ENCODE measurements at regions not wholly inside any gene's neighbourhood (a gene's known extent, or its start where the extent isn't known, plus 50 kb on each side); places are given as distances from the start of the nearest gene placed in this dataset.

- Histone ChIP-seq H3K4me1 (ENCODE audit: control insufficient read depth in 2 of 2, insufficient read depth in 2 of 2, low read length in 2 of 2) (no peaks in the 10 kb centered on the region), H3K36me3 (replicated peaks in 1 of 2; ENCODE audit: control extremely low read depth in 1 of 2, control insufficient read depth in 1 of 2, extremely low read depth in 1 of 2, insufficient read depth in 2 of 2, low read length in 1 of 2) (no peaks in the 10 kb centered on the region), H4K20me1 (ENCODE audit: control insufficient read depth, insufficient read depth, low read length, poor library complexity, severe bottlenecking) (no peaks in the 10 kb centered on the region), H2AFZ (ENCODE audit: insufficient read depth, low read depth, low read length, poor library complexity, severe bottlenecking) (no peak overlapping the region), H3K9ac (ENCODE audit: low read length) (no peak overlapping the region), H3K4me3 (ENCODE audit: control extremely low read depth in 1 of 5, extremely low read depth in 1 of 5, insufficient read depth in 1 of 5, low read depth in 2 of 5, low read length in 4 of 5) (no peak overlapping the region), H3K27me3 (replicated peaks in 1 of 4; ENCODE audit: control extremely low read depth in 1 of 4, control insufficient read depth in 3 of 4, insufficient read depth in 4 of 4, low read length in 3 of 4) (peaks cover 0 to 3% (median 0%) of the 10 kb centered on the region in 4 experiments), H3K4me2 (replicated peaks; ENCODE audit: low read depth, low read length, poor library complexity, severe bottlenecking) (no peak overlapping the region), H3K9me3 (ENCODE audit: control extremely low read depth in 1 of 3, control insufficient read depth in 2 of 3, insufficient read depth in 1 of 3, low read length in 2 of 3) (no peaks in the 10 kb centered on the region), H3K79me2 (ENCODE audit: control insufficient read depth, insufficient read depth, low read length) (no peaks in the 10 kb centered on the region), H3K27ac (ENCODE audit: low read length in 2 of 2) (no peak overlapping the region)
- H3K27ac Mint-ChIP-seq = no peak overlapping the region
- DNase-seq (no peak), ATAC-seq (ENCODE audit: low read depth) (no peak)
- 29% methylated on average over 1 of the region's 4 CpGs for WGBS (ENCODE audit: insufficient coverage)
- no peak for TF ChIP-seq CTCF (IDR thresholded peaks at IDR 0.05)
- TF ChIP-seq EZH2 (IDR thresholded peaks at IDR 0.05; ENCODE audit: borderline replicate concordance, insufficient read depth, low read depth, low read length, poor library complexity, severe bottlenecking) = no peak
- no peaks in the 10 kb centered on the region for H3K9me3 Mint-ChIP-seq (ENCODE audit: insufficient read depth)
- peaks cover 7% of the 10 kb centered on the region for H3K4me1 Mint-ChIP-seq
- intact Hi-C loops (cut with micrococcal nuclease) = no loop called here
- CTCF ChIA-PET = no interaction called here
- POLR2A ChIA-PET = no interaction called here
- H3K27me3 Mint-ChIP-seq = peaks cover 7% of the 10 kb centered on the region
- H3K4me3 Mint-ChIP-seq = no peak overlapping the region
These were observed 75.5 kb upstream of the CPM start for GRCh38 chr12:69008520-69008919.

GRCh38 chr12:69014047-69014446 is 81.1 kb upstream of the CPM start:
- Mint-ChIP-seq H3K27me3 (peaks cover 3% of the 10 kb centered on the region), H3K27ac (no peak overlapping the region), H3K9me3 (ENCODE audit: insufficient read depth) (no peaks in the 10 kb centered on the region), H3K4me1 (no peaks in the 10 kb centered on the region), H3K4me3 (no peak overlapping the region)
- Histone ChIP-seq H2AFZ (ENCODE audit: insufficient read depth, low read depth, low read length, poor library complexity, severe bottlenecking) (no peak overlapping the region), H3K4me2 (replicated peaks; ENCODE audit: low read depth, low read length, poor library complexity, severe bottlenecking) (no peak overlapping the region), H3K4me1 (ENCODE audit: control insufficient read depth in 2 of 2, insufficient read depth in 2 of 2, low read length in 2 of 2) (no peaks in the 10 kb centered on the region), H3K36me3 (replicated peaks in 1 of 2; ENCODE audit: control extremely low read depth in 1 of 2, control insufficient read depth in 1 of 2, extremely low read depth in 1 of 2, insufficient read depth in 2 of 2, low read length in 1 of 2) (no peaks in the 10 kb centered on the region), H3K4me3 (ENCODE audit: control extremely low read depth in 1 of 5, extremely low read depth in 1 of 5, insufficient read depth in 1 of 5, low read depth in 2 of 5, low read length in 4 of 5) (no peak overlapping the region), H4K20me1 (ENCODE audit: control insufficient read depth, insufficient read depth, low read length, poor library complexity, severe bottlenecking) (no peaks in the 10 kb centered on the region), H3K27me3 (replicated peaks in 1 of 4; ENCODE audit: control extremely low read depth in 1 of 4, control insufficient read depth in 3 of 4, insufficient read depth in 4 of 4, low read length in 3 of 4) (no peaks in the 10 kb centered on the region), H3K9ac (ENCODE audit: low read length) (no peak overlapping the region), H3K27ac (ENCODE audit: low read length in 2 of 2) (no peak overlapping the region), H3K79me2 (ENCODE audit: control insufficient read depth, insufficient read depth, low read length) (no peaks in the 10 kb centered on the region), H3K9me3 (ENCODE audit: control extremely low read depth in 1 of 3, control insufficient read depth in 2 of 3, insufficient read depth in 1 of 3, low read length in 2 of 3) (no peaks in the 10 kb centered on the region)
- intact Hi-C loops (cut with micrococcal nuclease) = no loop called here
- ATAC-seq (ENCODE audit: low read depth) = no peak
- no peak for DNase-seq
- CTCF ChIA-PET = no interaction called here
- 92% methylated on average over 1 of the region's 2 CpGs for WGBS (ENCODE audit: insufficient coverage)
- POLR2A ChIA-PET = no interaction called here
- TF ChIP-seq EZH2 (IDR thresholded peaks at IDR 0.05; ENCODE audit: borderline replicate concordance, insufficient read depth, low read depth, low read length, poor library complexity, severe bottlenecking) (no peak), CTCF (IDR thresholded peaks at IDR 0.05) (no peak)
